Activated T-cell treated with anti-CD3 and anti-CD28 coated beads for 48 hours (primary cell): ENCODE measurements at regions not wholly inside any gene's neighbourhood (a gene's known extent, or its start where the extent isn't known, plus 50 kb on each side); places are given as distances from the start of the nearest gene placed in this dataset.
"Not testable (repeated sequence)": the region's sequence is repeated elsewhere in the genome, so short reads cannot be mapped to it uniquely, and the experiment has no call there.

Experiments used
- DNase-seq: peaks from one replicate; pipeline ENCODE4 v3.0.0-alpha.2; 2020; ENCODE audit warnings: low read depth

GRCh38 chr5:89847743-89848142 lies 561.8 kb downstream of the CETN3 start:
- no peak for DNase-seq

- no peak for DNase-seq
Observed at GRCh38 chr5:89844548-89844947, 565.0 kb downstream of the CETN3 start.

- DNase-seq = no peak
Observed at GRCh38 chr5:89842531-89842930, 567.0 kb downstream of the CETN3 start.

GRCh38 chr5:89840906-89841305 lies 568.6 kb downstream of the CETN3 start:
- DNase-seq = no peak

GRCh38 chr5:89830691-89831090 lies 578.9 kb downstream of the CETN3 start:
- no peak for DNase-seq

GRCh38 chr5:89827960-89828359 lies 581.6 kb downstream of the CETN3 start:
- DNase-seq = no peak

- DNase-seq = no peak
Observed at GRCh38 chr5:89827359-89827758, 582.2 kb downstream of the CETN3 start.

GRCh38 chr5:89826938-89827337 lies 582.6 kb downstream of the CETN3 start:
- no peak for DNase-seq

GRCh38 chr5:89823046-89823445 lies 586.5 kb downstream of the CETN3 start:
- no peak for DNase-seq

- no peak for DNase-seq
Observed at GRCh38 chr5:89817841-89818240, 591.7 kb downstream of the CETN3 start.

GRCh38 chr5:89816038-89816437 lies 593.5 kb downstream of the CETN3 start:
- DNase-seq = no peak

GRCh38 chr5:89800735-89801134 lies 608.8 kb downstream of the CETN3 start:
- not testable (repeated sequence) for DNase-seq

- not testable (repeated sequence) for DNase-seq
Observed at GRCh38 chr5:89794504-89794903, 615.1 kb downstream of the CETN3 start.

GRCh38 chr5:89779734-89780133 lies 629.8 kb downstream of the CETN3 start:
- DNase-seq = not testable (repeated sequence)

- no peak for DNase-seq
Observed at GRCh38 chr5:89777758-89778157, 631.8 kb downstream of the CETN3 start.

GRCh38 chr5:89769975-89770374 lies 639.6 kb downstream of the CETN3 start:
- no peak for DNase-seq

- no peak for DNase-seq
Observed at GRCh38 chr5:89759802-89760201, 649.8 kb downstream of the CETN3 start.

- DNase-seq = no peak
Observed at GRCh38 chr5:89758146-89758545, 651.4 kb downstream of the CETN3 start.

GRCh38 chr5:89756955-89757354 lies 652.6 kb downstream of the CETN3 start:
- DNase-seq = no peak

GRCh38 chr5:89755024-89755423 lies 654.5 kb downstream of the CETN3 start:
- DNase-seq = no peak

GRCh38 chr5:89735082-89735481 lies 674.5 kb downstream of the CETN3 start:
- no peak for DNase-seq

- DNase-seq = no peak
Observed at GRCh38 chr5:89733772-89734171, 675.8 kb downstream of the CETN3 start.

- DNase-seq = no peak
Observed at GRCh38 chr5:89729623-89730301, 679.8 kb downstream of the CETN3 start.

GRCh38 chr5:89728750-89729149 lies 680.8 kb downstream of the CETN3 start:
- no peak for DNase-seq
